Vagina (tissue), 2 donors: ENCODE measurements at regions not wholly inside any gene's neighbourhood (a gene's known extent, or its start where the extent isn't known, plus 50 kb on each side); places are given as distances from the start of the nearest gene placed in this dataset.

ENCODE experiments used
- DNase-seq, 2 donors: peaks; one replicate each; pipeline ENCODE4 v3.0.0-alpha.2; 2017; ENCODE audit errors: extremely low spot score in 2 of 2
- H3K27ac ChIP-seq: fragments of 200-600 bp; sonication (generic); one replicate; pipeline ENCODE4 v1.5.1; 2019
- H3K27me3 ChIP-seq: fragments of 200-600 bp; sonication (generic); one replicate; pipeline ENCODE4 v1.5.1; 2019
- H3K36me3 ChIP-seq, 2 donors: fragments of 200-600 bp; sonication (generic); one replicate each; pipeline ENCODE4 v1.5.1; 2017 to 2019
- H3K4me1 ChIP-seq: fragments of 200-600 bp; sonication (generic); one replicate; pipeline ENCODE4 v1.5.1; 2019
- H3K4me3 ChIP-seq, 2 donors: fragments of 200-600 bp; sonication (generic); 1 replicate in 1 of 2; 2 replicates in 1 of 2; pipeline ENCODE4 v1.5.1; 2016 to 2019
- H3K9me3 ChIP-seq: fragments of 200-600 bp; sonication (generic); one replicate; pipeline ENCODE4 v1.5.1; 2019
- POLR2A ChIP-seq, 2 donors: fragments of 450-650 bp; IDR thresholded peaks; one replicate each; pipeline ENCODE4 v1.6.1; 2017; ENCODE audit warnings: antibody characterized with exemption in 2 of 2, mild to moderate bottlenecking in 2 of 2, moderate library complexity in 2 of 2
- POLR2AphosphoS5 ChIP-seq, 2 donors: sonication (generic); formaldehyde crosslinking; IDR thresholded peaks; one replicate each; pipeline ENCODE4 v1.9.0; 2017; ENCODE audit warnings: antibody characterized with exemption in 2 of 2, mild to moderate bottlenecking in 2 of 2, low read depth in 1 of 2; ENCODE audit not compliant: insufficient read depth in 1 of 2
- intact Hi-C: fragments of 100-400 bp; cut with DNase I; formaldehyde crosslinking; loops from one replicate; pipeline ENCODE4 v1.15.1; 2023
- TF ChIP-seq, protein P1 (sequence below), 3 experiments: fragments of 450-650 bp in 2 of 3; fragments of 200-600 bp in 1 of 3; sonication (generic) in 1 of 3; IDR thresholded peaks; one replicate each; pipeline ENCODE4 v1.5.1; 2017 to 2019; ENCODE audit warnings: antibody characterized with exemption in 3 of 3, mild to moderate bottlenecking in 2 of 3, moderate library complexity in 2 of 3

DNA sequence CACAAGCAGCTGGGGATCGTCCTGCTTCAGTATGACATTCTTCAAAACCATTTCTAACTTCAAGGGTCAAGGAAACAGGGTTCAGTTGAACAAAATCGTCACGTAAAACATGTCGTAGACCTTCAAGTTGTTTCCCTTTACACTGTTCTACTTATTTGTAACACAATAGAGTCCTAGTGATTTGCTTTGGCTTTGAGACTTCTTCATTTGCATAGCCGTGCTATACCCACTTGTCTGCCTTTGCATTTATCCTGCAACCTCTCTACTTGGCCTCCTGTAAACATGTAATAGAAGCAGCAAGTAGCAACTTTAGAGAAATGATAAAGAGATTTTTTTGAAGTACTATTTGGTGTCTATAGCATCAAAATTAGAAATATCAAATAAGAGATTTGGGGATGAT, 194.9 kb downstream of the SLC7A11 start:
- intact Hi-C loops, result no loop called here
- Histone ChIP-seq H3K9me3 (no peaks in the 10 kb centered on the region), H3K4me3 (no peak overlapping the region), H3K36me3 (no peaks in the 10 kb centered on the region), H3K4me1 (no peaks in the 10 kb centered on the region), H3K27ac (no peak overlapping the region), H3K27me3 (no peaks in the 10 kb centered on the region)
- DNase-seq, result no peak
- TF ChIP-seq, protein P1, sequence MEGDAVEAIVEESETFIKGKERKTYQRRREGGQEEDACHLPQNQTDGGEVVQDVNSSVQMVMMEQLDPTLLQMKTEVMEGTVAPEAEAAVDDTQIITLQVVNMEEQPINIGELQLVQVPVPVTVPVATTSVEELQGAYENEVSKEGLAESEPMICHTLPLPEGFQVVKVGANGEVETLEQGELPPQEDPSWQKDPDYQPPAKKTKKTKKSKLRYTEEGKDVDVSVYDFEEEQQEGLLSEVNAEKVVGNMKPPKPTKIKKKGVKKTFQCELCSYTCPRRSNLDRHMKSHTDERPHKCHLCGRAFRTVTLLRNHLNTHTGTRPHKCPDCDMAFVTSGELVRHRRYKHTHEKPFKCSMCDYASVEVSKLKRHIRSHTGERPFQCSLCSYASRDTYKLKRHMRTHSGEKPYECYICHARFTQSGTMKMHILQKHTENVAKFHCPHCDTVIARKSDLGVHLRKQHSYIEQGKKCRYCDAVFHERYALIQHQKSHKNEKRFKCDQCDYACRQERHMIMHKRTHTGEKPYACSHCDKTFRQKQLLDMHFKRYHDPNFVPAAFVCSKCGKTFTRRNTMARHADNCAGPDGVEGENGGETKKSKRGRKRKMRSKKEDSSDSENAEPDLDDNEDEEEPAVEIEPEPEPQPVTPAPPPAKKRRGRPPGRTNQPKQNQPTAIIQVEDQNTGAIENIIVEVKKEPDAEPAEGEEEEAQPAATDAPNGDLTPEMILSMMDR (IDR thresholded peaks at IDR 0.05), result no peak
- no peak for TF ChIP-seq POLR2A (IDR thresholded peaks at IDR 0.05)

DNA sequence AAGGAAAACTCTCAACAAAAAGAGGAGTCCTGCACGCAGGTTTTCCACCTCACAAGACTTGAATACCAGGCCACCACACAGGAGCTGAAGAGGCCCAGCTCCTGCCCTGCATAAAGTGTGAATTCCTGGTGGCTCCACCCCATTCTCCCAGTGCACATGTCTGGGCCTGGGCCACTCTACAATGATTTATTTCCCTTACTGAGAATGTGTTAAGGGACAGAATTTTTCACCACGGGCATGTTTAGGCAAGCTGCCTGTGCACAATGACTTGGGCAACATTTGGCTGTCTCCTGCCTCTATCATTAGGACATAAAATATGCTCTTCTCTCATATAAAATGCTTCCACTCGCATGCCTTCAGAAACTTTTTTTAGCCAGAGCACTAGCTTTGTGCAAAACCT, 197.1 kb downstream of the SLC7A11 start:
- H3K4me1 ChIP-seq, result no peaks in the 10 kb centered on the region
- no peak overlapping the region for H3K4me3 ChIP-seq
- no peak for TF ChIP-seq POLR2AphosphoS5 (IDR thresholded peaks at IDR 0.05; ENCODE audit: insufficient read depth in 1 of 2, low read depth in 1 of 2)
- TF ChIP-seq, protein P1 (IDR thresholded peaks at IDR 0.05), result no peak
- no peak for TF ChIP-seq POLR2A (IDR thresholded peaks at IDR 0.05)
- no peaks in the 10 kb centered on the region for H3K27me3 ChIP-seq
- H3K27ac ChIP-seq, result no peak overlapping the region
- DNase-seq, result no peak
- intact Hi-C loops, result no loop called here
- no peaks in the 10 kb centered on the region for H3K36me3 ChIP-seq
- H3K9me3 ChIP-seq, result no peaks in the 10 kb centered on the region

DNA sequence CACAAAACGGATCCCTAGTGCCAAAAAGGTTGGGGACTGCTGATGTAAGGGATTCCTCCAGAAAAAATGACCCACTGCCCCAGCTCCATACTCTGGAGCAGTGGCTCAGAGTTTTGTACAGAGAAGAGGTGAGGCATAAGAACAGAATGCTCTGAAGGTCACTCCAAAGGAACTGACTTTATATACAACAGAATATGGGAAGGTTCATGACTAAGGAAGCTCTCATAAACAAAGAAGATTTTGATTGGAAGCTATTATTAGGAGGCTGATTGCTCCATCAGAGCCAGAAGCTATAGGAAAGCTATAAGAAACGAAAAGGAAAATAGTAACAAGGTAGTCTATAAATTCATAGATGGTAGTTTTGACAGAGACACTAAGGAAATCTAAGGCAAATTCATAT, 203.1 kb downstream of the SLC7A11 start:
- H3K36me3 ChIP-seq, result no peaks in the 10 kb centered on the region
- H3K27me3 ChIP-seq, result no peaks in the 10 kb centered on the region
- H3K4me1 ChIP-seq, result peaks cover 5% of the 10 kb centered on the region
- DNase-seq, result no peak
- no peak for TF ChIP-seq POLR2AphosphoS5 (IDR thresholded peaks at IDR 0.05; ENCODE audit: insufficient read depth in 1 of 2, low read depth in 1 of 2)
- TF ChIP-seq POLR2A (IDR thresholded peaks at IDR 0.05), result no peak
- TF ChIP-seq, protein P1 (IDR thresholded peaks at IDR 0.05), result no peak
- H3K27ac ChIP-seq, result no peak overlapping the region
- intact Hi-C loops, result no loop called here
- no peak overlapping the region for H3K4me3 ChIP-seq
- no peaks in the 10 kb centered on the region for H3K9me3 ChIP-seq

DNA sequence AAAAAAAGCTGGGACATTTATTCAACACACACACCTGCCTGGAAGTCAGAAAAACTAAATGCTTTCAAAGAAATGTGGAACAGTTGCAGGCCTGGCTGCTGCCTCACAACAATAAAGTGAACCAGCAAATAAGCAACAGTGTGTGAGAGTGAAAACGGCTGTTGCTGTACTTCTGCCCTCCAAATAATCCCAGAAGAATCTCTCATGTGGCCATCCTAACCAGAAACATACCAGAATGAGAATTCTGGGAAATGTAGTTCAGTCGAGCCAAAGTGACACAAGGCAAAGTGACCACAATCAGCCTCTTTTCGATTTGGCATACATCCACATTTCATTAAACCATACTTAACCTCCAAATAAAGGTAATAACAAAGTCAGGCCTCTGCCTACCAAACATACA, 204.5 kb downstream of the SLC7A11 start:
- H3K27ac ChIP-seq, result no peak overlapping the region
- no peak for TF ChIP-seq POLR2A (IDR thresholded peaks at IDR 0.05)
- TF ChIP-seq POLR2AphosphoS5 (IDR thresholded peaks at IDR 0.05; ENCODE audit: insufficient read depth in 1 of 2, low read depth in 1 of 2), result no peak
- TF ChIP-seq, protein P1 (IDR thresholded peaks at IDR 0.05), result no peak
- no peak overlapping the region for H3K4me3 ChIP-seq
- H3K27me3 ChIP-seq, result no peaks in the 10 kb centered on the region
- intact Hi-C loops, result no loop called here
- peaks cover 5% of the 10 kb centered on the region for H3K4me1 ChIP-seq
- DNase-seq, result no peak
- H3K36me3 ChIP-seq, result no peaks in the 10 kb centered on the region
- no peaks in the 10 kb centered on the region for H3K9me3 ChIP-seq

DNA sequence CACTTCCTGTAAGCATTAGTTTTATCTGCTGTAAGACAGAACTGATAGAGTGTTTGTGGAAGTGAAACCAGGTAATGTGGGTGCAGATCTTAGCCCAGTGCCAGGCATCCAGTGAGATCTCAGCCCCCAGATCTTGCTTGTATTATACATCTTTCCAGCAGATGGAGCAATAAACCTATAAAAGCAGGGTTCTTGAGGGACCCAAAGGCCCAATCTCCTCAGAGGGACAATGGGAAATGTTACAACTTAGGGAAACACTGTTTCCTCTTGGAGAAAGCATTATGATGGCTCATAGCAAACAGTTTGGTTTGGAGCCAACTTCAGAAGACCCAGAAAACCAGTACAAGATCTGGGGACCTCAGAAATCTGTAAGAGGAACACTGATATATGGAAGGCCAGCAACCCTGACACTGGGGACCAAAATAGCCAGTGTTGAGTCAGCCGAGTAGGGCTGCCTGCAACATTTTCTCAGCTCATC, 206.3 kb downstream of the SLC7A11 start:
- Histone ChIP-seq H3K9me3 (no peaks in the 10 kb centered on the region), H3K4me1 (peaks cover 5% of the 10 kb centered on the region), H3K4me3 (no peak overlapping the region), H3K36me3 (no peaks in the 10 kb centered on the region), H3K27ac (peak overlapping the region; percentile 16), H3K27me3 (no peaks in the 10 kb centered on the region)
- intact Hi-C loops, result no loop called here
- no peak for DNase-seq
- no peak for TF ChIP-seq POLR2A (IDR thresholded peaks at IDR 0.05)
- TF ChIP-seq, protein P1 (IDR thresholded peaks at IDR 0.05), result peak in 1 of 3 experiments; percentile 37
